ENCODE measurements at regions not wholly inside any gene's neighbourhood (a gene's known extent, or its start where the extent isn't known, plus 50 kb on each side); places are given as distances from the start of the nearest gene placed in this dataset.

DNA sequence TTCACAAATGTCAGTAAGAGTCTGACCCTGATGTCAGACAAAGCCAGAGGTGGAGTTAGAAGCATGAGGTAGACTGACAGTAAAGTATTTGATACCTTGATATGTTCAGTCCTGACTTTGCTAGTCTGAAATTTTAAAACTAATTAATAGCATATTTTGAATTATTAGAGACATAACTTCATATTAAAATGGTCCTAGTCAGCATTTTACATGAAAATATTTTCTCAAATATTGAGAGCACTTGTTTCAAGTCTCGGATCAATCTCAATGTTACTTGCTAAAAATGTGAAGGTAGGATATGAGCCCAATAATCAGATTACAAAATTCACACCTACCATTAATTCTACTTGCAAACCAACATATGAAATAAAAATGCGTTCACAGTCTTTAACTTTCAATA is 58.1 kb upstream of the TTC14 start:
- H3K4me1 Mint-ChIP-seq = no peaks in the 10 kb centered on the region
- POLR2A ChIA-PET = no interaction called here
- H3K27ac Mint-ChIP-seq = no peak overlapping the region
- H3K36me3 Mint-ChIP-seq = no peaks in the 10 kb centered on the region
- H3K9me3 Mint-ChIP-seq = peaks cover 5% of the 10 kb centered on the region; the same call in 1 of the 2 replicates
- DNase-seq (ENCODE audit: low spot score) (no peak), ATAC-seq (no peak)
- no peak for TF ChIP-seq NFYB (CRISPR knock-in tag; conservative IDR thresholded peaks at IDR 0.05; ENCODE audit: low read depth)
- TF ChIP-seq NFE2L1 (CRISPR knock-in tag; IDR thresholded peaks at IDR 0.05) = no peak
- TF ChIP-seq, protein P1, sequence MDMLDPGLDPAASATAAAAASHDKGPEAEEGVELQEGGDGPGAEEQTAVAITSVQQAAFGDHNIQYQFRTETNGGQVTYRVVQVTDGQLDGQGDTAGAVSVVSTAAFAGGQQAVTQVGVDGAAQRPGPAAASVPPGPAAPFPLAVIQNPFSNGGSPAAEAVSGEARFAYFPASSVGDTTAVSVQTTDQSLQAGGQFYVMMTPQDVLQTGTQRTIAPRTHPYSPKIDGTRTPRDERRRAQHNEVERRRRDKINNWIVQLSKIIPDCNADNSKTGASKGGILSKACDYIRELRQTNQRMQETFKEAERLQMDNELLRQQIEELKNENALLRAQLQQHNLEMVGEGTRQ (CRISPR knock-in tag; IDR thresholded peaks at IDR 0.05) = no peak
- no peak for TF ChIP-seq TEAD1 (CRISPR knock-in tag; IDR thresholded peaks at IDR 0.05)
- TF ChIP-seq, protein P2, sequence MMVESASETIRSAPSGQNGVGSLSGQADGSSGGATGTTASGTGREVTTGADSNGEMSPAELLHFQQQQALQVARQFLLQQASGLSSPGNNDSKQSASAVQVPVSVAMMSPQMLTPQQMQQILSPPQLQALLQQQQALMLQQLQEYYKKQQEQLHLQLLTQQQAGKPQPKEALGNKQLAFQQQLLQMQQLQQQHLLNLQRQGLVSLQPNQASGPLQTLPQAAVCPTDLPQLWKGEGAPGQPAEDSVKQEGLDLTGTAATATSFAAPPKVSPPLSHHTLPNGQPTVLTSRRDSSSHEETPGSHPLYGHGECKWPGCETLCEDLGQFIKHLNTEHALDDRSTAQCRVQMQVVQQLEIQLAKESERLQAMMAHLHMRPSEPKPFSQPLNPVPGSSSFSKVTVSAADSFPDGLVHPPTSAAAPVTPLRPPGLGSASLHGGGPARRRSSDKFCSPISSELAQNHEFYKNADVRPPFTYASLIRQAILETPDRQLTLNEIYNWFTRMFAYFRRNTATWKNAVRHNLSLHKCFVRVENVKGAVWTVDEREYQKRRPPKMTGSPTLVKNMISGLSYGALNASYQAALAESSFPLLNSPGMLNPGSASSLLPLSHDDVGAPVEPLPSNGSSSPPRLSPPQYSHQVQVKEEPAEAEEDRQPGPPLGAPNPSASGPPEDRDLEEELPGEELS (CRISPR knock-in tag; IDR thresholded peaks at IDR 0.05) = no peak
- TF ChIP-seq JAZF1 (CRISPR knock-in tag; IDR thresholded peaks at IDR 0.05) = no peak
- TF ChIP-seq, protein P3, sequence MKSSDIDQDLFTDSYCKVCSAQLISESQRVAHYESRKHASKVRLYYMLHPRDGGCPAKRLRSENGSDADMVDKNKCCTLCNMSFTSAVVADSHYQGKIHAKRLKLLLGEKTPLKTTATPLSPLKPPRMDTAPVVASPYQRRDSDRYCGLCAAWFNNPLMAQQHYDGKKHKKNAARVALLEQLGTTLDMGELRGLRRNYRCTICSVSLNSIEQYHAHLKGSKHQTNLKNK (CRISPR knock-in tag; IDR thresholded peaks at IDR 0.05) = no peak
- no peaks in the 10 kb centered on the region for H3K27me3 Mint-ChIP-seq (ENCODE audit: low read depth)
- no peak overlapping the region for H3K4me3 Mint-ChIP-seq
- CTCF ChIA-PET = no interaction called here

DNA sequence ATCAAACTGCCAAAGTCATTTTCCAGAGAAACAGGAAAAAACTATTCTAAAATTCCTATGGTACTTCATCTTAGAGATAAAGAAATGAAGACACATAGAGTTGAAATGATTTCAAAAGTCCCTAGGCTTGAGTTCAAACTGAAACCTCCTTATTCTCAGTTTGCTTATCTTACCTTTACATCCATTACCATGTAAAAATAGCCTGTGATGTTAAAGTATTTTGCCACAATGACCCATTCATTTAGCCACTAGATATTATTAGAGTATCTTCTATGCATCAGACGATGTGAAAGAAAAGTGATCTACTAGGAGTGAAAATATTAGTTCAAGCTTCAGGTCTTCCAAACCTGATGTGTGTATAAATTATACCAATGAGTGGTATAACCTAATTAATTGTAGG is 55.1 kb upstream of the TTC14 start:
- peaks cover 5% of the 10 kb centered on the region; the same call in 1 of the 2 replicates for H3K9me3 Mint-ChIP-seq
- no peaks in the 10 kb centered on the region for H3K36me3 Mint-ChIP-seq
- TF ChIP-seq CREB1 (CRISPR knock-in tag; IDR thresholded peaks at IDR 0.05) (no peak), ZNF423 (CRISPR knock-in tag; IDR thresholded peaks at IDR 0.05) (no peak), FOXK1 (CRISPR knock-in tag; IDR thresholded peaks at IDR 0.05) (no peak), GABPB1 (CRISPR knock-in tag; IDR thresholded peaks at IDR 0.05) (no peak), ZNF138 (CRISPR knock-in tag; conservative IDR thresholded peaks at IDR 0.05) (no peak), NFE2L1 (CRISPR knock-in tag; IDR thresholded peaks at IDR 0.05) (no peak), MXD4 (CRISPR knock-in tag; IDR thresholded peaks at IDR 0.05; ENCODE audit: borderline replicate concordance) (no peak), ATF1 (CRISPR knock-in tag; IDR thresholded peaks at IDR 0.05) (no peak), RELA (CRISPR knock-in tag; IDR thresholded peaks at IDR 0.05; ENCODE audit: borderline replicate concordance) (no peak), RORB (CRISPR knock-in tag; IDR thresholded peaks at IDR 0.05) (no peak)
- TF ChIP-seq, protein P4, sequence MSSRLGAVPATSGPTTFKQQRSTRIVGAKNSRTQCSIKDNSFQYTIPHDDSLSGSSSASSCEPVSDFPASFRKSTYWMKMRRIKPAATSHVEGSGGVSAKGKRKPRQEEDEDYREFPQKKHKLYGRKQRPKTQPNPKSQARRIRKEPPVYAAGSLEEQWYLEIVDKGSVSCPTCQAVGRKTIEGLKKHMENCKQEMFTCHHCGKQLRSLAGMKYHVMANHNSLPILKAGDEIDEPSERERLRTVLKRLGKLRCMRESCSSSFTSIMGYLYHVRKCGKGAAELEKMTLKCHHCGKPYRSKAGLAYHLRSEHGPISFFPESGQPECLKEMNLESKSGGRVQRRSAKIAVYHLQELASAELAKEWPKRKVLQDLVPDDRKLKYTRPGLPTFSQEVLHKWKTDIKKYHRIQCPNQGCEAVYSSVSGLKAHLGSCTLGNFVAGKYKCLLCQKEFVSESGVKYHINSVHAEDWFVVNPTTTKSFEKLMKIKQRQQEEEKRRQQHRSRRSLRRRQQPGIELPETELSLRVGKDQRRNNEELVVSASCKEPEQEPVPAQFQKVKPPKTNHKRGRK (CRISPR knock-in tag; IDR thresholded peaks at IDR 0.05; ENCODE audit: borderline replicate concordance) = no peak
- TF ChIP-seq, protein P5, sequence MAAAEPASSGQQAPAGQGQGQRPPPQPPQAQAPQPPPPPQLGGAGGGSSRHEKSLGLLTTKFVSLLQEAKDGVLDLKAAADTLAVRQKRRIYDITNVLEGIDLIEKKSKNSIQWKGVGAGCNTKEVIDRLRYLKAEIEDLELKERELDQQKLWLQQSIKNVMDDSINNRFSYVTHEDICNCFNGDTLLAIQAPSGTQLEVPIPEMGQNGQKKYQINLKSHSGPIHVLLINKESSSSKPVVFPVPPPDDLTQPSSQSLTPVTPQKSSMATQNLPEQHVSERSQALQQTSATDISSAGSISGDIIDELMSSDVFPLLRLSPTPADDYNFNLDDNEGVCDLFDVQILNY (CRISPR knock-in tag; IDR thresholded peaks at IDR 0.05) = no peak
- TF ChIP-seq, protein P6, sequence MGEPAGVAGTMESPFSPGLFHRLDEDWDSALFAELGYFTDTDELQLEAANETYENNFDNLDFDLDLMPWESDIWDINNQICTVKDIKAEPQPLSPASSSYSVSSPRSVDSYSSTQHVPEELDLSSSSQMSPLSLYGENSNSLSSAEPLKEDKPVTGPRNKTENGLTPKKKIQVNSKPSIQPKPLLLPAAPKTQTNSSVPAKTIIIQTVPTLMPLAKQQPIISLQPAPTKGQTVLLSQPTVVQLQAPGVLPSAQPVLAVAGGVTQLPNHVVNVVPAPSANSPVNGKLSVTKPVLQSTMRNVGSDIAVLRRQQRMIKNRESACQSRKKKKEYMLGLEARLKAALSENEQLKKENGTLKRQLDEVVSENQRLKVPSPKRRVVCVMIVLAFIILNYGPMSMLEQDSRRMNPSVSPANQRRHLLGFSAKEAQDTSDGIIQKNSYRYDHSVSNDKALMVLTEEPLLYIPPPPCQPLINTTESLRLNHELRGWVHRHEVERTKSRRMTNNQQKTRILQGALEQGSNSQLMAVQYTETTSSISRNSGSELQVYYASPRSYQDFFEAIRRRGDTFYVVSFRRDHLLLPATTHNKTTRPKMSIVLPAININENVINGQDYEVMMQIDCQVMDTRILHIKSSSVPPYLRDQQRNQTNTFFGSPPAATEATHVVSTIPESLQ (CRISPR knock-in tag; IDR thresholded peaks at IDR 0.05) = no peak
- TF ChIP-seq, protein P7, sequence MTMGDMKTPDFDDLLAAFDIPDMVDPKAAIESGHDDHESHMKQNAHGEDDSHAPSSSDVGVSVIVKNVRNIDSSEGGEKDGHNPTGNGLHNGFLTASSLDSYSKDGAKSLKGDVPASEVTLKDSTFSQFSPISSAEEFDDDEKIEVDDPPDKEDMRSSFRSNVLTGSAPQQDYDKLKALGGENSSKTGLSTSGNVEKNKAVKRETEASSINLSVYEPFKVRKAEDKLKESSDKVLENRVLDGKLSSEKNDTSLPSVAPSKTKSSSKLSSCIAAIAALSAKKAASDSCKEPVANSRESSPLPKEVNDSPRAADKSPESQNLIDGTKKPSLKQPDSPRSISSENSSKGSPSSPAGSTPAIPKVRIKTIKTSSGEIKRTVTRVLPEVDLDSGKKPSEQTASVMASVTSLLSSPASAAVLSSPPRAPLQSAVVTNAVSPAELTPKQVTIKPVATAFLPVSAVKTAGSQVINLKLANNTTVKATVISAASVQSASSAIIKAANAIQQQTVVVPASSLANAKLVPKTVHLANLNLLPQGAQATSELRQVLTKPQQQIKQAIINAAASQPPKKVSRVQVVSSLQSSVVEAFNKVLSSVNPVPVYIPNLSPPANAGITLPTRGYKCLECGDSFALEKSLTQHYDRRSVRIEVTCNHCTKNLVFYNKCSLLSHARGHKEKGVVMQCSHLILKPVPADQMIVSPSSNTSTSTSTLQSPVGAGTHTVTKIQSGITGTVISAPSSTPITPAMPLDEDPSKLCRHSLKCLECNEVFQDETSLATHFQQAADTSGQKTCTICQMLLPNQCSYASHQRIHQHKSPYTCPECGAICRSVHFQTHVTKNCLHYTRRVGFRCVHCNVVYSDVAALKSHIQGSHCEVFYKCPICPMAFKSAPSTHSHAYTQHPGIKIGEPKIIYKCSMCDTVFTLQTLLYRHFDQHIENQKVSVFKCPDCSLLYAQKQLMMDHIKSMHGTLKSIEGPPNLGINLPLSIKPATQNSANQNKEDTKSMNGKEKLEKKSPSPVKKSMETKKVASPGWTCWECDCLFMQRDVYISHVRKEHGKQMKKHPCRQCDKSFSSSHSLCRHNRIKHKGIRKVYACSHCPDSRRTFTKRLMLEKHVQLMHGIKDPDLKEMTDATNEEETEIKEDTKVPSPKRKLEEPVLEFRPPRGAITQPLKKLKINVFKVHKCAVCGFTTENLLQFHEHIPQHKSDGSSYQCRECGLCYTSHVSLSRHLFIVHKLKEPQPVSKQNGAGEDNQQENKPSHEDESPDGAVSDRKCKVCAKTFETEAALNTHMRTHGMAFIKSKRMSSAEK (CRISPR knock-in tag; IDR thresholded peaks at IDR 0.05; ENCODE audit: borderline replicate concordance) = no peak
- CTCF ChIA-PET = no interaction called here
- no peak overlapping the region for H3K4me3 Mint-ChIP-seq
- no peaks in the 10 kb centered on the region for H3K27me3 Mint-ChIP-seq (ENCODE audit: low read depth)
- H3K4me1 Mint-ChIP-seq = no peaks in the 10 kb centered on the region
- DNase-seq (ENCODE audit: low spot score) = no peak
- ATAC-seq = no peak
- POLR2A ChIA-PET = interaction anchor here (0.5 kb wide), 1 partner anchor 622 kb away, joined by 4 read pairs; no protein-coding TSS in a partner anchor
- H3K27ac Mint-ChIP-seq = no peak overlapping the region

Measured in WTC11 (cell line).